GM23338 (cell line): ENCODE measurements at regions not wholly inside any gene's neighbourhood (a gene's known extent, or its start where the extent isn't known, plus 50 kb on each side); places are given as distances from the start of the nearest gene placed in this dataset.

Source experiments
- ATAC-seq: fragments of 200-7000 bp; cut with Tn5 transposase; 3 replicates; pipeline ENCODE4 v1.9.1; 2020
- DNase-seq: peaks from one replicate; pipeline ENCODE4 v3.0.0-alpha.2; 2015; ENCODE audit warnings: low spot score
- H2AFZ ChIP-seq: fragments of 200-600 bp; sonication (generic); 2 replicates; pipeline ENCODE4 v1.8.0; 2016; ENCODE audit warnings: antibody characterized with exemption, mild to moderate bottlenecking, moderate library complexity
- H3F3A ChIP-seq: fragments of 200-600 bp; sonication (generic); replicated peaks from 2 replicates; pipeline ENCODE4 v1.8.0; 2017; ENCODE audit warnings: antibody characterized with exemption, mixed run types, low read depth
- H3K27ac ChIP-seq: fragments of 200-600 bp; sonication (generic); 2 replicates; pipeline ENCODE4 v1.6.1; 2016; ENCODE audit warnings: low read depth
- H3K27me3 ChIP-seq: fragments of 200-600 bp; sonication (generic); 2 replicates; pipeline ENCODE4 v1.8.0; 2016; ENCODE audit warnings: mild to moderate bottlenecking, mixed run types, moderate library complexity; ENCODE audit not compliant: insufficient read depth
- H3K36me3 ChIP-seq: fragments of 200-600 bp; sonication (generic); 2 replicates; pipeline ENCODE4 v1.8.0; 2016; ENCODE audit warnings: mild to moderate bottlenecking; ENCODE audit not compliant: insufficient read depth
- H3K4me1 ChIP-seq: fragments of 200-600 bp; sonication (generic); 2 replicates; pipeline ENCODE4 v1.8.0; 2016; ENCODE audit warnings: mild to moderate bottlenecking, moderate library complexity; ENCODE audit not compliant: insufficient read depth
- H3K4me2 ChIP-seq: fragments of 200-600 bp; sonication (generic); 2 replicates; pipeline ENCODE4 v1.7.1; 2017; ENCODE audit warnings: mixed run types
- H3K4me3 ChIP-seq: fragments of 200-600 bp; sonication (generic); 2 replicates; pipeline ENCODE4 v1.6.1; 2016; ENCODE audit warnings: mixed run types
- H3K79me2 ChIP-seq: fragments of 200-600 bp; sonication (generic); replicated peaks from 2 replicates; pipeline ENCODE4 v1.8.0; 2017; ENCODE audit warnings: mild to moderate bottlenecking; ENCODE audit not compliant: insufficient read depth
- H3K9me2 ChIP-seq: fragments of 200-600 bp; sonication (generic); 2 replicates; pipeline ENCODE4 v1.8.0; 2017; ENCODE audit not compliant: insufficient read depth
- H4K20me1 ChIP-seq: fragments of 200-600 bp; sonication (generic); replicated peaks from 2 replicates; pipeline ENCODE4 v1.8.0; 2017; ENCODE audit warnings: mild to moderate bottlenecking; ENCODE audit not compliant: insufficient read depth
- H3K27ac Mint-ChIP-seq: 2 replicates; pipeline ENCODE4 v1.8.0; 2020; ENCODE audit warnings: inconsistent platforms, mild to moderate bottlenecking, moderate library complexity, mixed read lengths
- H3K27me3 Mint-ChIP-seq: 3 replicates; pipeline ENCODE4 v1.8.0; 2022; ENCODE audit warnings: low read depth, mild to moderate bottlenecking, moderate library complexity, mixed read lengths, inconsistent platforms; ENCODE audit not compliant: insufficient read depth, poor library complexity
- H3K36me3 Mint-ChIP-seq: 3 replicates; pipeline ENCODE4 v1.8.0; 2021; ENCODE audit warnings: low read depth, mild to moderate bottlenecking, inconsistent platforms, moderate library complexity, mixed read lengths
- H3K4me1 Mint-ChIP-seq: 3 replicates; pipeline ENCODE4 v1.8.0; 2020; ENCODE audit warnings: mild to moderate bottlenecking, inconsistent platforms, mixed read lengths
- H3K4me3 Mint-ChIP-seq: 3 replicates; pipeline ENCODE4 v1.8.0; 2021; ENCODE audit warnings: moderate library complexity, mild to moderate bottlenecking, inconsistent platforms, mixed read lengths
- H3K9me3 Mint-ChIP-seq: 3 replicates; pipeline ENCODE4 v1.8.0; 2020; ENCODE audit warnings: moderate library complexity, mild to moderate bottlenecking, inconsistent platforms, mixed read lengths
- CREB1 ChIP-seq: fragments of 250-450 bp; sonication (Bioruptor Pico); IDR thresholded peaks from 2 replicates; pipeline ENCODE4 v1.5.0; 2020; ENCODE audit warnings: low read depth, mild to moderate bottlenecking, moderate library complexity
- ETS1 ChIP-seq: IDR thresholded peaks from 2 replicates; pipeline ENCODE4 v1.6.1; 2016; ENCODE audit warnings: antibody characterized with exemption
- NANOG ChIP-seq: IDR thresholded peaks from 2 replicates; pipeline ENCODE4 v1.6.1; 2016; ENCODE audit warnings: antibody characterized with exemption, borderline replicate concordance
- POLR2AphosphoS5 ChIP-seq: IDR thresholded peaks from 2 replicates; pipeline ENCODE4 v1.6.1; 2016; ENCODE audit warnings: antibody characterized with exemption, low read depth
- REST ChIP-seq: IDR thresholded peaks from one replicate; pipeline ENCODE4 v1.6.1; 2018; ENCODE audit warnings: antibody characterized with exemption; ENCODE audit not compliant: unreplicated experiment
- STAT1 ChIP-seq: IDR thresholded peaks from one replicate; pipeline ENCODE4 v1.6.1; 2016; ENCODE audit warnings: antibody characterized with exemption; ENCODE audit not compliant: unreplicated experiment
- ZNF331 ChIP-seq: fragments of 250-450 bp; sonication (Bioruptor Pico); IDR thresholded peaks from 2 replicates; pipeline ENCODE4 v1.5.0; 2020; ENCODE audit warnings: low read depth, mild to moderate bottlenecking, moderate library complexity
- TF ChIP-seq, protein P1 (sequence below): fragments of 250-450 bp; sonication (Bioruptor Pico); IDR thresholded peaks from 2 replicates; pipeline ENCODE4 v1.5.0; 2020; ENCODE audit warnings: mild to moderate bottlenecking, moderate library complexity
- TF ChIP-seq, protein P2 (sequence below), 2 experiments: fragments of 200-600 bp in 1 of 2; sonication (generic) in 1 of 2; conservative IDR thresholded peaks; 2 replicates each; pipeline versions ENCODE4 v1.5.1 to v1.6.1; 2016 to 2017; ENCODE audit warnings: antibody characterized with exemption in 2 of 2, low read depth in 2 of 2, mild to moderate bottlenecking in 2 of 2, moderate library complexity in 1 of 2

DNA sequence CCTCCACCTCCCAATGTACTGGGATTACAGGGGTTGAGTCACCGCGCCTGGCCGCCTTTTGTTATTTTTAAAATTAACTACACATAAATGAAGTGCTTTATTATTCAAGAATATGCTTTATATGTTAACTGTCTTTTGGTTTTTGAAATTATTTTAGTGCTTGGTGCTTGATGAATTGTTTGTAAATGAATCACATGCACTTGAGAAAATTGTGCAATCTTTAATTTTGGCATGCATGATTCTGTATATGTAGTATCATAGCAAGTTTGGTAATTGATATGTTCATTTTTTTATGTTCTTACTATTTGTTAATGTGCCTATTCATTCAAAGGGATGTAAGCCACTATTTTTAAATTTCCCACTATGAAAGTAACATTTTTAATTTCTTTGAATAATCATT lies 440.9 kb downstream of the NAV3 start (continued):
- TF ChIP-seq REST, result no peak

- H4K20me1 ChIP-seq, result no peaks in the 10 kb centered on the region
- H3K9me2 ChIP-seq, result peaks cover 10% of the 10 kb centered on the region; the same call in 1 of the 2 replicates
- no peaks in the 10 kb centered on the region for H3K79me2 ChIP-seq
- H3K36me3 ChIP-seq, result no peaks in the 10 kb centered on the region
- no peak overlapping the region for H3K4me2 ChIP-seq
- H3K9me3 Mint-ChIP-seq, result peaks cover 24% of the 10 kb centered on the region
- peaks cover 19% of the 10 kb centered on the region for H3K36me3 Mint-ChIP-seq
- TF ChIP-seq STAT1 (no peak), NANOG (no peak), ETS1 (no peak), ZNF331 (no peak), CREB1 (CRISPR knock-in tag) (no peak), POLR2AphosphoS5 (no peak)
- TF ChIP-seq, protein P1, sequence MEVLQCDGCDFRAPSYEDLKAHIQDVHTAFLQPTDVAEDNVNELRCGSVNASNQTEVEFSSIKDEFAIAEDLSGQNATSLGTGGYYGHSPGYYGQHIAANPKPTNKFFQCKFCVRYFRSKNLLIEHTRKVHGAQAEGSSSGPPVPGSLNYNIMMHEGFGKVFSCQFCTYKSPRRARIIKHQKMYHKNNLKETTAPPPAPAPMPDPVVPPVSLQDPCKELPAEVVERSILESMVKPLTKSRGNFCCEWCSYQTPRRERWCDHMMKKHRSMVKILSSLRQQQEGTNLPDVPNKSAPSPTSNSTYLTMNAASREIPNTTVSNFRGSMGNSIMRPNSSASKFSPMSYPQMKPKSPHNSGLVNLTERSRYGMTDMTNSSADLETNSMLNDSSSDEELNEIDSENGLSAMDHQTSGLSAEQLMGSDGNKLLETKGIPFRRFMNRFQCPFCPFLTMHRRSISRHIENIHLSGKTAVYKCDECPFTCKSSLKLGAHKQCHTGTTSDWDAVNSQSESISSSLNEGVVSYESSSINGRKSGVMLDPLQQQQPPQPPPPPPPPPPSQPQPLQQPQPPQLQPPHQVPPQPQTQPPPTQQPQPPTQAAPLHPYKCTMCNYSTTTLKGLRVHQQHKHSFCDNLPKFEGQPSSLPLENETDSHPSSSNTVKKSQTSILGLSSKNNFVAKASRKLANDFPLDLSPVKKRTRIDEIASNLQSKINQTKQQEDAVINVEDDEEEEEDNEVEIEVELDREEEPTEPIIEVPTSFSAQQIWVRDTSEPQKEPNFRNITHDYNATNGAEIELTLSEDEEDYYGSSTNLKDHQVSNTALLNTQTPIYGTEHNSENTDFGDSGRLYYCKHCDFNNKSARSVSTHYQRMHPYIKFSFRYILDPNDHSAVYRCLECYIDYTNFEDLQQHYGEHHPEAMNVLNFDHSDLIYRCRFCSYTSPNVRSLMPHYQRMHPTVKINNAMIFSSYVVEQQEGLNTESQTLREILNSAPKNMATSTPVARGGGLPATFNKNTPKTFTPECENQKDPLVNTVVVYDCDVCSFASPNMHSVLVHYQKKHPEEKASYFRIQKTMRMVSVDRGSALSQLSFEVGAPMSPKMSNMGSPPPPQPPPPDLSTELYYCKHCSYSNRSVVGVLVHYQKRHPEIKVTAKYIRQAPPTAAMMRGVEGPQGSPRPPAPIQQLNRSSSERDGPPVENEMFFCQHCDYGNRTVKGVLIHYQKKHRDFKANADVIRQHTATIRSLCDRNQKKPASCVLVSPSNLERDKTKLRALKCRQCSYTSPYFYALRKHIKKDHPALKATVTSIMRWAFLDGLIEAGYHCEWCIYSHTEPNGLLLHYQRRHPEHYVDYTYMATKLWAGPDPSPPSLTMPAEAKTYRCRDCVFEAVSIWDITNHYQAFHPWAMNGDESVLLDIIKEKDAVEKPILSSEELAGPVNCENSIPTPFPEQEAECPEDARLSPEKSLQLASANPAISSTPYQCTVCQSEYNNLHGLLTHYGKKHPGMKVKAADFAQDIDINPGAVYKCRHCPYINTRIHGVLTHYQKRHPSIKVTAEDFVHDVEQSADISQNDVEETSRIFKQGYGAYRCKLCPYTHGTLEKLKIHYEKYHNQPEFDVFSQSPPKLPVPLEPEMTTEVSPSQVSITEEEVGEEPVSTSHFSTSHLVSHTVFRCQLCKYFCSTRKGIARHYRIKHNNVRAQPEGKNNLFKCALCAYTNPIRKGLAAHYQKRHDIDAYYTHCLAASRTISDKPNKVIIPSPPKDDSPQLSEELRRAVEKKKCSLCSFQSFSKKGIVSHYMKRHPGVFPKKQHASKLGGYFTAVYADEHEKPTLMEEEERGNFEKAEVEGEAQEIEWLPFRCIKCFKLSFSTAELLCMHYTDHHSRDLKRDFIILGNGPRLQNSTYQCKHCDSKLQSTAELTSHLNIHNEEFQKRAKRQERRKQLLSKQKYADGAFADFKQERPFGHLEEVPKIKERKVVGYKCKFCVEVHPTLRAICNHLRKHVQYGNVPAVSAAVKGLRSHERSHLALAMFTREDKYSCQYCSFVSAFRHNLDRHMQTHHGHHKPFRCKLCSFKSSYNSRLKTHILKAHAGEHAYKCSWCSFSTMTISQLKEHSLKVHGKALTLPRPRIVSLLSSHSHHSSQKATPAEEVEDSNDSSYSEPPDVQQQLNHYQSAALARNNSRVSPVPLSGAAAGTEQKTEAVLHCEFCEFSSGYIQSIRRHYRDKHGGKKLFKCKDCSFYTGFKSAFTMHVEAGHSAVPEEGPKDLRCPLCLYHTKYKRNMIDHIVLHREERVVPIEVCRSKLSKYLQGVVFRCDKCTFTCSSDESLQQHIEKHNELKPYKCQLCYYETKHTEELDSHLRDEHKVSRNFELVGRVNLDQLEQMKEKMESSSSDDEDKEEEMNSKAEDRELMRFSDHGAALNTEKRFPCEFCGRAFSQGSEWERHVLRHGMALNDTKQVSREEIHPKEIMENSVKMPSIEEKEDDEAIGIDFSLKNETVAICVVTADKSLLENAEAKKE, result no peak
- TF ChIP-seq, protein P2, sequence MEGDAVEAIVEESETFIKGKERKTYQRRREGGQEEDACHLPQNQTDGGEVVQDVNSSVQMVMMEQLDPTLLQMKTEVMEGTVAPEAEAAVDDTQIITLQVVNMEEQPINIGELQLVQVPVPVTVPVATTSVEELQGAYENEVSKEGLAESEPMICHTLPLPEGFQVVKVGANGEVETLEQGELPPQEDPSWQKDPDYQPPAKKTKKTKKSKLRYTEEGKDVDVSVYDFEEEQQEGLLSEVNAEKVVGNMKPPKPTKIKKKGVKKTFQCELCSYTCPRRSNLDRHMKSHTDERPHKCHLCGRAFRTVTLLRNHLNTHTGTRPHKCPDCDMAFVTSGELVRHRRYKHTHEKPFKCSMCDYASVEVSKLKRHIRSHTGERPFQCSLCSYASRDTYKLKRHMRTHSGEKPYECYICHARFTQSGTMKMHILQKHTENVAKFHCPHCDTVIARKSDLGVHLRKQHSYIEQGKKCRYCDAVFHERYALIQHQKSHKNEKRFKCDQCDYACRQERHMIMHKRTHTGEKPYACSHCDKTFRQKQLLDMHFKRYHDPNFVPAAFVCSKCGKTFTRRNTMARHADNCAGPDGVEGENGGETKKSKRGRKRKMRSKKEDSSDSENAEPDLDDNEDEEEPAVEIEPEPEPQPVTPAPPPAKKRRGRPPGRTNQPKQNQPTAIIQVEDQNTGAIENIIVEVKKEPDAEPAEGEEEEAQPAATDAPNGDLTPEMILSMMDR (conservative IDR thresholded peaks at IDR 0.05; ENCODE audit: low read depth in 2 of 2), result no peak
- no peak for ATAC-seq
- no peaks in the 10 kb centered on the region for H3K27me3 ChIP-seq
- no peak overlapping the region for H3K27ac Mint-ChIP-seq
- H2AFZ ChIP-seq, result no peak overlapping the region
- H3K27me3 Mint-ChIP-seq, result no peaks in the 10 kb centered on the region
- no peaks in the 10 kb centered on the region for H3F3A ChIP-seq
- DNase-seq, result no peak
- no peak overlapping the region for H3K4me3 ChIP-seq
- H3K27ac ChIP-seq, result no peak overlapping the region
- no peak overlapping the region for H3K4me3 Mint-ChIP-seq
- no peaks in the 10 kb centered on the region for H3K4me1 Mint-ChIP-seq
- no peaks in the 10 kb centered on the region for H3K4me1 ChIP-seq
These were observed 445.2 kb downstream of the NAV3 start for GRCh38 chr12:78275886-78276285.
